SK-N-SH (cell line): ENCODE measurements at regions not wholly inside any gene's neighbourhood (a gene's known extent, or its start where the extent isn't known, plus 50 kb on each side); places are given as distances from the start of the nearest gene placed in this dataset.

Experiments
- CTCF ChIA-PET: fragments of 300-600, 350-600 bp; formaldehyde crosslinking; extraction: SDS; loops from one replicate; lab custom pipeline; 2021; lab: Yijun Ruan, JAX
- POLR2A ChIA-PET: fragments of 350-600 bp; sonication (Branson Sonifier 250); formaldehyde crosslinking; extraction: SDS; loops from one replicate; lab custom pipeline; 2020; ENCODE audit warnings: antibody characterized with exemption, inconsistent platforms; lab: Yijun Ruan, JAX
- DNase-seq: peaks from one replicate; pipeline ENCODE4 v3.0.0; 2012
- H2AFZ ChIP-seq: fragments of 200-600 bp; sonication (generic); 2 replicates; pipeline ENCODE4 v1.8.1; 2016; ENCODE audit warnings: antibody characterized with exemption, mild to moderate bottlenecking, low read depth
- H3F3A ChIP-seq: fragments of 200-600 bp; sonication (generic); replicated peaks from 2 replicates; pipeline ENCODE3; 2016; ENCODE audit warnings: antibody characterized with exemption, mild to moderate bottlenecking; ENCODE audit not compliant: insufficient read depth
- H3K27ac ChIP-seq, 2 experiments: fragments of 200-500 bp in 1 of 2; fragments of 200-600 bp in 1 of 2; sonication (Bioruptor generic) in 1 of 2; sonication (generic), shearing (Covaris generic) in 1 of 2; 2 replicates each; pipeline versions ENCODE4 v1.5.1 to v1.6.1; 2014 to 2016; ENCODE audit warnings: low read depth in 2 of 2, inconsistent platforms in 1 of 2, low read length in 1 of 2, mild to moderate bottlenecking in 1 of 2, mixed read lengths in 1 of 2
- H3K27me3 ChIP-seq: fragments of 200-600 bp; sonication (generic), shearing (Covaris generic); 2 replicates; pipeline ENCODE4 v1.6.1; 2016; ENCODE audit warnings: mixed run types; ENCODE audit not compliant: insufficient read depth
- H3K36me3 ChIP-seq, 2 experiments: fragments of 200-500 bp in 1 of 2; fragments of 200-600 bp in 1 of 2; sonication (Bioruptor generic) in 1 of 2; sonication (generic) in 1 of 2; replicated peaks in 1 of 2; 2 replicates each; pipeline versions ENCODE3 to v1.5.1; 2014 to 2016; ENCODE audit warnings: low read length in 1 of 2, mild to moderate bottlenecking in 1 of 2; ENCODE audit not compliant: insufficient read depth in 2 of 2, control insufficient read depth in 1 of 2
- H3K4me1 ChIP-seq, 2 experiments: fragments of 200-500 bp in 1 of 2; fragments of 200-600 bp in 1 of 2; sonication (Bioruptor generic) in 1 of 2; sonication (generic), shearing (Covaris generic) in 1 of 2; 2 replicates each; pipeline versions ENCODE4 v1.5.1 to v1.6.1; 2014 to 2016; ENCODE audit warnings: low read depth in 1 of 2, low read length in 1 of 2, mixed run types in 1 of 2; ENCODE audit not compliant: insufficient read depth in 2 of 2, control insufficient read depth in 1 of 2
- H3K4me2 ChIP-seq: fragments of 200-600 bp; sonication (generic), shearing (Covaris generic); 2 replicates; pipeline ENCODE4 v1.6.1; 2017; ENCODE audit warnings: mixed run types
- H3K4me3 ChIP-seq, 2 experiments: fragments of 200-500 bp in 1 of 2; fragments of 200-600 bp in 1 of 2; sonication (Bioruptor generic) in 1 of 2; sonication (generic), shearing (Covaris generic) in 1 of 2; 2 replicates each; pipeline versions ENCODE4 v1.5.1 to v1.8.1; 2014 to 2016; ENCODE audit warnings: low read depth in 2 of 2, inconsistent platforms in 1 of 2, low read length in 1 of 2, mild to moderate bottlenecking in 1 of 2, mixed read lengths in 1 of 2, moderate library complexity in 1 of 2
- H3K79me2 ChIP-seq: fragments of 200-600 bp; sonication (generic); 2 replicates; pipeline ENCODE4 v1.8.1; 2017; ENCODE audit warnings: mild to moderate bottlenecking; ENCODE audit not compliant: insufficient read depth
- H3K9ac ChIP-seq: fragments of 200-600 bp; sonication (generic); 2 replicates; pipeline ENCODE4 v1.6.1; 2017; ENCODE audit warnings: mixed run types
- H3K9me2 ChIP-seq: fragments of 200-600 bp; sonication (generic); 2 replicates; pipeline ENCODE4 v1.6.1; 2017; ENCODE audit warnings: mixed run types
- H3K9me3 ChIP-seq: fragments of 200-600 bp; sonication (generic); 2 replicates; pipeline ENCODE4 v1.6.1; 2017; ENCODE audit warnings: mixed run types, mild to moderate bottlenecking, moderate library complexity
- H4K20me1 ChIP-seq: fragments of 200-600 bp; sonication (generic); 2 replicates; pipeline ENCODE4 v1.6.1; 2017; ENCODE audit warnings: mild to moderate bottlenecking, mixed run types; ENCODE audit not compliant: insufficient read depth
- CHD2 ChIP-seq: fragments of 150-350 bp; IDR thresholded peaks from 2 replicates; pipeline ENCODE4 v1.6.1; 2018; ENCODE audit warnings: low read length; ENCODE audit not compliant: partially characterized antibody
- EZH2phosphoT487 ChIP-seq: fragments of 200-600 bp; sonication (generic); IDR thresholded peaks from 2 replicates; pipeline ENCODE4 v1.6.1; 2017; ENCODE audit warnings: low read depth, mixed run types, mild to moderate bottlenecking, antibody characterized with exemption, moderate library complexity, borderline replicate concordance
- FOXJ3 ChIP-seq: sonication (generic); formaldehyde crosslinking; IDR thresholded peaks from 2 replicates; pipeline ENCODE4 v1.5.1; 2020; ENCODE audit warnings: mild to moderate bottlenecking, missing genetic modification reagents
- GATA2 ChIP-seq: sonication (generic); formaldehyde crosslinking; IDR thresholded peaks from 2 replicates; pipeline ENCODE4 v1.5.0; 2020; ENCODE audit warnings: mild to moderate bottlenecking, missing genetic modification reagents
- JUND ChIP-seq: IDR thresholded peaks from 2 replicates; pipeline ENCODE4 v1.4.0; 2012
- NFIC ChIP-seq: IDR thresholded peaks from 2 replicates; pipeline ENCODE4 v1.4.0; 2012; ENCODE audit warnings: borderline replicate concordance
- NRF1 ChIP-seq: IDR thresholded peaks from 2 replicates; pipeline ENCODE4 v1.6.1; 2012; ENCODE audit warnings: low read depth, mild to moderate bottlenecking, low read length
- POLR2AphosphoS5 ChIP-seq: IDR thresholded peaks from 2 replicates; pipeline ENCODE4 v1.6.1; 2012; ENCODE audit warnings: low read depth, low read length
- YY1 ChIP-seq: IDR thresholded peaks from 2 replicates; pipeline ENCODE4 v1.4.0; 2012; ENCODE audit warnings: low read depth, mild to moderate bottlenecking
- WGBS: methylation state at CpG from one replicate; pipeline ENCODE4 v1.1.6; 2017; ENCODE audit warnings: low lambda C conversion rate; 5-methylcytosine and 5-hydroxymethylcytosine counted together
- TF ChIP-seq, protein P1 (sequence below): IDR thresholded peaks from 2 replicates; pipeline ENCODE4 v1.4.0; 2012; ENCODE audit warnings: low read depth
- TF ChIP-seq, protein P2 (sequence below): IDR thresholded peaks from 2 replicates; pipeline ENCODE4; 2012
- TF ChIP-seq, protein P3 (sequence below): fragments of 150-350 bp; IDR thresholded peaks from 2 replicates; pipeline ENCODE4 v1.6.1; 2016; ENCODE audit warnings: mild to moderate bottlenecking, low read depth, low read length
- TF ChIP-seq, protein P4 (sequence below): IDR thresholded peaks from 2 replicates; pipeline ENCODE4 v1.6.1; 2012; ENCODE audit warnings: mild to moderate bottlenecking, low read depth, low read length, moderate library complexity

DNA sequence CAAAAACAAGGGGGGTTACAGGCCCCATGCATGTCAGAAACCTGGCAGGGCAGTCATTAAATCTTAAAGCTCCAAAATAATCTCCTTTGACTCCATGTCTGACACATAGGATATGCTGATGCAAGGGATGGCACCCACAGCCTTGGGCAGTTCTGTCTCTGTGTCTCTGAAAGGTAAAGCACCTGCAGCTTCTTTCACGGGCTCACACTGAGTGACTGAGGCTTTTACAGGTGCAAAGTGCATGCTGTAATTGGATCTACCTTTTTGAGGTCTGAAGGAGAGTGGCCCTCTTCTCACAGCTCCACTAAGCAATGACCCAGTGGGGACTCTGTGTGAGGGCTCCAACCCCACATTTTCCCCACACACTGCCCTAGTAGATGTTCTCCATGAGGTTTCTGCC is 1309.0 kb upstream of the B3GALT2 start:
- no peaks in the 10 kb centered on the region for H3K27me3 ChIP-seq

DNA sequence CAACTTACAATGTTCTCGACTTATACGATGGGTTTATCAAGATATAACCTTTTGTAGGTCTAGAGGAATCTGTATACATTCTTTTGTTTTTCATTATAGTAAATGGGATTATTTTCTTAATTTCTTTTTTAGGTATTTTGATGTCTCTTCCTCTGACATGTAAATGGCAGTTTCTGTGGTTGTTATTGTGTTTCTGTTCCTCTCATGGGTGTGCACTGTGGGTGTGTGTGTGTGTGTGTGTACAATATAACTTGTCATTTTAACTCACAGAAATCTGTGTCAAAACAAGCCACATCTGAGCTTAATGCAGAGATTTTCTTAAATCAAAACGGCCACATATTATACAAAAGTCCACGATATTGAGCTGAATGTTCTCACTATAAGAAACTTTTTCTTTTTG is 1300.8 kb upstream of the B3GALT2 start:
- no peak overlapping the region for H3K9ac ChIP-seq
- no peak for DNase-seq
- H2AFZ ChIP-seq, result no peak overlapping the region
- no peak overlapping the region for H3K4me2 ChIP-seq
- H3F3A ChIP-seq, result no peaks in the 10 kb centered on the region
- no peaks in the 10 kb centered on the region for H3K9me2 ChIP-seq
- no peak overlapping the region for H3K4me3 ChIP-seq
- TF ChIP-seq GATA2 (CRISPR knock-in tag), result no peak
- TF ChIP-seq, protein P1, sequence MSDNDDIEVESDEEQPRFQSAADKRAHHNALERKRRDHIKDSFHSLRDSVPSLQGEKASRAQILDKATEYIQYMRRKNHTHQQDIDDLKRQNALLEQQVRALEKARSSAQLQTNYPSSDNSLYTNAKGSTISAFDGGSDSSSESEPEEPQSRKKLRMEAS, result no peak
- TF ChIP-seq, protein P2, sequence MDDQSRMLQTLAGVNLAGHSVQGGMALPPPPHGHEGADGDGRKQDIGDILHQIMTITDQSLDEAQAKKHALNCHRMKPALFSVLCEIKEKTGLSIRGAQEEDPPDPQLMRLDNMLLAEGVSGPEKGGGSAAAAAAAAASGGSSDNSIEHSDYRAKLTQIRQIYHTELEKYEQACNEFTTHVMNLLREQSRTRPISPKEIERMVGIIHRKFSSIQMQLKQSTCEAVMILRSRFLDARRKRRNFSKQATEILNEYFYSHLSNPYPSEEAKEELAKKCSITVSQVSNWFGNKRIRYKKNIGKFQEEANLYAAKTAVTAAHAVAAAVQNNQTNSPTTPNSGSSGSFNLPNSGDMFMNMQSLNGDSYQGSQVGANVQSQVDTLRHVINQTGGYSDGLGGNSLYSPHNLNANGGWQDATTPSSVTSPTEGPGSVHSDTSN, result no peak
- TF ChIP-seq CHD2, result no peak
- TF ChIP-seq EZH2phosphoT487, result no peak
- no peak for TF ChIP-seq NRF1
- no peak for TF ChIP-seq JUND
- TF ChIP-seq NFIC, result no peak
- TF ChIP-seq POLR2AphosphoS5, result no peak
- TF ChIP-seq YY1, result no peak
- no peak for TF ChIP-seq FOXJ3 (CRISPR knock-in tag)
- H3K27ac ChIP-seq, result no peak overlapping the region
- WGBS, result 17% methylated on average over 4 of the region's 4 CpGs
- no peaks in the 10 kb centered on the region for H3K4me1 ChIP-seq
- no peaks in the 10 kb centered on the region for H3K36me3 ChIP-seq
- no peaks in the 10 kb centered on the region for H3K9me3 ChIP-seq
- H3K79me2 ChIP-seq, result no peaks in the 10 kb centered on the region
- CTCF ChIA-PET, result no interaction called here
- POLR2A ChIA-PET, result no interaction called here
- no peaks in the 10 kb centered on the region for H3K27me3 ChIP-seq
- H4K20me1 ChIP-seq, result no peaks in the 10 kb centered on the region

More for the DNA sequence above, 1309.0 kb upstream of the B3GALT2 start:
- H3F3A ChIP-seq, result no peaks in the 10 kb centered on the region
- no peaks in the 10 kb centered on the region for H3K9me2 ChIP-seq
- no peaks in the 10 kb centered on the region for H4K20me1 ChIP-seq
- ChIA-PET POLR2A (no interaction called here), CTCF (no interaction called here)
- H3K9me3 ChIP-seq, result no peaks in the 10 kb centered on the region
- WGBS, result 29% methylated on average over 1 of the region's 1 CpG
- DNase-seq, result no peak
- no peak overlapping the region for H3K9ac ChIP-seq
- H3K4me3 ChIP-seq, result no peak overlapping the region
- no peak overlapping the region for H3K27ac ChIP-seq
- no peaks in the 10 kb centered on the region for H3K79me2 ChIP-seq
- H2AFZ ChIP-seq, result no peak overlapping the region
- no peaks in the 10 kb centered on the region for H3K4me1 ChIP-seq
- no peak overlapping the region for H3K4me2 ChIP-seq
- no peaks in the 10 kb centered on the region for H3K36me3 ChIP-seq
- TF ChIP-seq, protein P3, sequence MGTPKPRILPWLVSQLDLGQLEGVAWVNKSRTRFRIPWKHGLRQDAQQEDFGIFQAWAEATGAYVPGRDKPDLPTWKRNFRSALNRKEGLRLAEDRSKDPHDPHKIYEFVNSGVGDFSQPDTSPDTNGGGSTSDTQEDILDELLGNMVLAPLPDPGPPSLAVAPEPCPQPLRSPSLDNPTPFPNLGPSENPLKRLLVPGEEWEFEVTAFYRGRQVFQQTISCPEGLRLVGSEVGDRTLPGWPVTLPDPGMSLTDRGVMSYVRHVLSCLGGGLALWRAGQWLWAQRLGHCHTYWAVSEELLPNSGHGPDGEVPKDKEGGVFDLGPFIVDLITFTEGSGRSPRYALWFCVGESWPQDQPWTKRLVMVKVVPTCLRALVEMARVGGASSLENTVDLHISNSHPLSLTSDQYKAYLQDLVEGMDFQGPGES, result no peak
- TF ChIP-seq, protein P4, sequence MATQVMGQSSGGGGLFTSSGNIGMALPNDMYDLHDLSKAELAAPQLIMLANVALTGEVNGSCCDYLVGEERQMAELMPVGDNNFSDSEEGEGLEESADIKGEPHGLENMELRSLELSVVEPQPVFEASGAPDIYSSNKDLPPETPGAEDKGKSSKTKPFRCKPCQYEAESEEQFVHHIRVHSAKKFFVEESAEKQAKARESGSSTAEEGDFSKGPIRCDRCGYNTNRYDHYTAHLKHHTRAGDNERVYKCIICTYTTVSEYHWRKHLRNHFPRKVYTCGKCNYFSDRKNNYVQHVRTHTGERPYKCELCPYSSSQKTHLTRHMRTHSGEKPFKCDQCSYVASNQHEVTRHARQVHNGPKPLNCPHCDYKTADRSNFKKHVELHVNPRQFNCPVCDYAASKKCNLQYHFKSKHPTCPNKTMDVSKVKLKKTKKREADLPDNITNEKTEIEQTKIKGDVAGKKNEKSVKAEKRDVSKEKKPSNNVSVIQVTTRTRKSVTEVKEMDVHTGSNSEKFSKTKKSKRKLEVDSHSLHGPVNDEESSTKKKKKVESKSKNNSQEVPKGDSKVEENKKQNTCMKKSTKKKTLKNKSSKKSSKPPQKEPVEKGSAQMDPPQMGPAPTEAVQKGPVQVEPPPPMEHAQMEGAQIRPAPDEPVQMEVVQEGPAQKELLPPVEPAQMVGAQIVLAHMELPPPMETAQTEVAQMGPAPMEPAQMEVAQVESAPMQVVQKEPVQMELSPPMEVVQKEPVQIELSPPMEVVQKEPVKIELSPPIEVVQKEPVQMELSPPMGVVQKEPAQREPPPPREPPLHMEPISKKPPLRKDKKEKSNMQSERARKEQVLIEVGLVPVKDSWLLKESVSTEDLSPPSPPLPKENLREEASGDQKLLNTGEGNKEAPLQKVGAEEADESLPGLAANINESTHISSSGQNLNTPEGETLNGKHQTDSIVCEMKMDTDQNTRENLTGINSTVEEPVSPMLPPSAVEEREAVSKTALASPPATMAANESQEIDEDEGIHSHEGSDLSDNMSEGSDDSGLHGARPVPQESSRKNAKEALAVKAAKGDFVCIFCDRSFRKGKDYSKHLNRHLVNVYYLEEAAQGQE, result no peak
- no peak for TF ChIP-seq NRF1
